GM21447 (cell line): ENCODE measurements at regions not wholly inside any gene's neighbourhood (a gene's known extent, or its start where the extent isn't known, plus 50 kb on each side); places are given as distances from the start of the nearest gene placed in this dataset.
"Not testable (repeated sequence)": the region's sequence is repeated elsewhere in the genome, so short reads cannot be mapped to it uniquely, and the experiment has no call there.

Source experiments
- ATAC-seq: cut with Tn5 transposase; IDR thresholded peaks from one replicate; pipeline ENCODE4 v1.9.1; 2021; ENCODE audit not compliant: unreplicated experiment

- no peak for ATAC-seq
Observed at GRCh38 chr16:88329726-88330700, 52.7 kb upstream of the ZNF469 start.

GRCh38 chr16:88330971-88331890 lies 51.5 kb upstream of the ZNF469 start:
- no peak for ATAC-seq

GRCh38 chr16:88331989-88332920 lies 50.5 kb upstream of the ZNF469 start:
- ATAC-seq, result no peak

- ATAC-seq, result not testable (repeated sequence)
Observed at GRCh38 chr16:88332921-88333825, 49.6 kb upstream of the ZNF469 start.
